22Rv1 (cell line): ENCODE measurements at regions not wholly inside any gene's neighbourhood (a gene's known extent, or its start where the extent isn't known, plus 50 kb on each side); places are given as distances from the start of the nearest gene placed in this dataset.

Source experiments
- H3K27ac ChIP-seq: fragments of 450-650 bp; 2 replicates; pipeline ENCODE4 v1.5.1; 2017
- ZFX ChIP-seq: fragments of 450-650 bp; IDR thresholded peaks from 2 replicates; pipeline ENCODE4 v1.6.1; 2017; ENCODE audit warnings: antibody characterized with exemption, borderline replicate concordance
- TF ChIP-seq, protein P1 (sequence below): fragments of 450-650 bp; IDR thresholded peaks from 2 replicates; pipeline ENCODE4 v1.5.1; 2017; ENCODE audit warnings: mild to moderate bottlenecking

DNA sequence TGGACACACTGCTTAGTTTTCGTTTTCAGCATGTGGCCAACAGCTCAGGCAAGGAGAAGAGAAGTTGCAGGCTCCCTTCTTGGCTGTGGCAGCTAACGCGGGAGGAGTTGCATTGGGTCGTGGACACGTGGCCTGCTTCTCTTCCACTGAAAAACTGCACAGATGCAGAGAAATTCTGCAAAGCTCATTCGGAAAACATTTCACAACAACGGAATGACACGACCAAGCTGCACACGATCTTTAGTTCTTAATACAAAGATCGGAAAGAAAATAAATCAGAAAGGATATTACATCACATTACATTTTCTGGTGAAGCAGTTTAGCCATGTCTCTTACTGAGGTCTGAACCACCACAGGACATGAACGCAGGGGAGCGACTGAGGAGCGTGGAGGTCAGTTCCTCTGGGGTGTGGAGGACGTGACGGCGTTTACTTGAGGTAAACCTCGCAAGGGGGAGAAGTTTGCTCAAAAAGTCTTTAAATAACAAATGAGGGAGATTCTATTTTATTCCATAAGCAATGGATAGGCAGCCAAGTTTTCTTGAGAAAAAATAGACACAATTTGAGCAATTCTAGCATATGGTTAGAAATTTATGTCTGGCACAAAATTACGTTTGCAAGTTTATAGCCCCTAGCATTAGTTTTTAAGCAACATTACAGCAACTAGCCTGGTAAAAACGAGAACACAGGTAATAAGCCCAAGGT is 178.3 kb downstream of the THBS2 start:
- TF ChIP-seq, protein P1, sequence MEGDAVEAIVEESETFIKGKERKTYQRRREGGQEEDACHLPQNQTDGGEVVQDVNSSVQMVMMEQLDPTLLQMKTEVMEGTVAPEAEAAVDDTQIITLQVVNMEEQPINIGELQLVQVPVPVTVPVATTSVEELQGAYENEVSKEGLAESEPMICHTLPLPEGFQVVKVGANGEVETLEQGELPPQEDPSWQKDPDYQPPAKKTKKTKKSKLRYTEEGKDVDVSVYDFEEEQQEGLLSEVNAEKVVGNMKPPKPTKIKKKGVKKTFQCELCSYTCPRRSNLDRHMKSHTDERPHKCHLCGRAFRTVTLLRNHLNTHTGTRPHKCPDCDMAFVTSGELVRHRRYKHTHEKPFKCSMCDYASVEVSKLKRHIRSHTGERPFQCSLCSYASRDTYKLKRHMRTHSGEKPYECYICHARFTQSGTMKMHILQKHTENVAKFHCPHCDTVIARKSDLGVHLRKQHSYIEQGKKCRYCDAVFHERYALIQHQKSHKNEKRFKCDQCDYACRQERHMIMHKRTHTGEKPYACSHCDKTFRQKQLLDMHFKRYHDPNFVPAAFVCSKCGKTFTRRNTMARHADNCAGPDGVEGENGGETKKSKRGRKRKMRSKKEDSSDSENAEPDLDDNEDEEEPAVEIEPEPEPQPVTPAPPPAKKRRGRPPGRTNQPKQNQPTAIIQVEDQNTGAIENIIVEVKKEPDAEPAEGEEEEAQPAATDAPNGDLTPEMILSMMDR = no peak
- no peak overlapping the region for H3K27ac ChIP-seq

DNA sequence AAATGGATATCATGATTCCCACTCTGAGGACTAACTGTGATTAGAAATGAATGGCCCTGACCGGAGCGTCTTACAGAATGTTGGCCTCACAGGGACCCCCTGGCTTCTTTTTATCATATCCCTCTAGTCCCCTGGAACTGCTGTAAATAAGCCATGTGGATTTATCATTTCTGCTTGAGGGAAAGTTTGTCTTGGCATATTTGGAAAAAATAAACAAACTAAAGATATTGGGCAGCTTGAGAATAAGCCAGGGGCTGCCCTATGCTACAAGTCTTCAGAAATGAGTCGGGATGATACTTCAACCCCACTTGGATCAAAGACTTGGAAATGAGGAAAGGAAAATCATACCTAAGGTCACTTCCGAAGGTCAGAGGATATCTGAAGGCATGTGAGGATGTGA is 179.1 kb downstream of the THBS2 start:
- no peak for TF ChIP-seq ZFX
- TF ChIP-seq, protein P1 = no peak

DNA sequence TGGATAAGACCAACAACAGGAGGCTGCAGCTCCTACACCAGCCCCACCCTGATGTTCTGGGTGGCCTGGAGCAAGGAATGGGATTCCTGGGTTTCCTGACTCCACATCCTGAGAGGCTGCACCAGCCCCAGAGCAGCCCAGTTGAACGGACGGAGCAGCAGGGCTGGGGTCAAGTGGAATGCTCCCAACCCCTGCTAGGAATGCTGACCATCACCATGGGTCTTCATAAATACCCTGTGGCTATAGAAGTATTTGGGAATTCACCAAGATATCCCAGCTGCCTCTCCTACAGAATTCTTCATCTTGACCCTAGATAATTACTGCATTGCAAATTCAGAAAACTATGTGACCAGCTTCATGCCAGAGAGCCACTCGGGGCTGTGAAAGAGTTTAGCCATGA is 180.3 kb downstream of the THBS2 start:
- TF ChIP-seq, protein P1 = no peak
- no peak for TF ChIP-seq ZFX
- no peak overlapping the region for H3K27ac ChIP-seq

More for the DNA sequence above, 179.1 kb downstream of the THBS2 start:
- H3K27ac ChIP-seq = no peak overlapping the region

DNA sequence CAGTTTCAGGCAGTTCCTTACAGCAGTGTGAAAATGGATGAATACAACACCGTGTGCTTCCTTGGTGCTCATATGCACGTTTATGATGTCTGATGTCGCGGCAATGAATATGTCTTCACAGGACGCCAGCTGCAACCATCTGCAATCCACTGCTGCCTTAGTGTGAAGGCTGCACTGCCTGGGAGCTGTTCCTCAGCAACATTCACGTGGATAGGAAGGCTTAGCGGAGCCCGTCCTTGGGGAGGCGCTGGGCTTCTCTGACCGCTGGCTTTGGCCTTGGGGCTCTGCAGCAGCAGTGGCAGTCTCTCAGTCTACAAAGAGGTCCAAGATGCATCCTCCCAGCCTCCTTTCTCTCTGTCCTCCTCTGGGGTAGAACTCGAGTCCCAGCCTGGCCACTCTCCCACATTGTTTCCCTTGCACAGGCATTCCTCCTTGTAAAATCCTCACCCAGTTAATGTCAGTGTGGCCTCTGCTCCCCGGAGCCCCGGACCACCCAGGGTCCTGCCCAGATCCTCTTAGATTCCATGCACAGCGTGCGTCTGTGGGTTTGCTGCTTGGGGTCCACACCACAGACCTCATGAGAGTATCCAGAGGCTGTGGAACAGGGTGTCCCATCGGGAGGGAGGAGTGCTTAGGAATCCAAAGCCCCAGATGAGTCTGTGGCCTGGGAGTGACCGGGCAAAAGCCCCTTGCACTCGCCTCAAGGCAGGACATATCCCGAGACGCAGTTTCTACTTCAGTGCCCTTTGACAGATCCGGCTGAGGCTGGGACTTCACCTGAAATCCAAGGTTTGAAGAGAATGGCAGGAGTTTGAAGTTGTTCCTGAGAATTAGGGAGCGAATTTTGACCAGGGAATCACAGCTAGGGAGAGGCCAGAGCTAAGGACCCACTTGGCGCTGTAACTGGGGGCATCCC is 181.3 kb downstream of the THBS2 start:
- H3K27ac ChIP-seq = no peak overlapping the region
- TF ChIP-seq ZFX = no peak
- TF ChIP-seq, protein P1 = no peak

DNA sequence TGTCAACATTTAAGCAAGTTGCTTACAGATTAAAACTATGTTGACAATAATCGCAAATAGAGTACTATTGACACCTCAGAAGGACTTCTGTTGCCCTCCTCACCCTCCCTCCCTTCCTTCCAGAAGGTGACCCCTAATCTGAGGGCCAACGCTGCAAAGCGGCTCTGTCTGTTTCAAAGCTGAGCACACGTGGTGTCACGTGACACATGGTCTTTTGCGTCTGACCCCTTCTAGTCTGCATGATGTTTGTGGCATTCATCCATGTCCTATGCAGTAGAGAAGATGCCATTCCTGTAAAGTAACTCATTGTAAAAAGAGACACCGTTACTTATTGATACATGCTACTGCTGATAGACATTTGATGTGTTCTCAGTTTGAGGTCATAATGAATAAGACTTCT is 182.3 kb downstream of the THBS2 start:
- TF ChIP-seq ZFX = no peak
- no peak overlapping the region for H3K27ac ChIP-seq

DNA sequence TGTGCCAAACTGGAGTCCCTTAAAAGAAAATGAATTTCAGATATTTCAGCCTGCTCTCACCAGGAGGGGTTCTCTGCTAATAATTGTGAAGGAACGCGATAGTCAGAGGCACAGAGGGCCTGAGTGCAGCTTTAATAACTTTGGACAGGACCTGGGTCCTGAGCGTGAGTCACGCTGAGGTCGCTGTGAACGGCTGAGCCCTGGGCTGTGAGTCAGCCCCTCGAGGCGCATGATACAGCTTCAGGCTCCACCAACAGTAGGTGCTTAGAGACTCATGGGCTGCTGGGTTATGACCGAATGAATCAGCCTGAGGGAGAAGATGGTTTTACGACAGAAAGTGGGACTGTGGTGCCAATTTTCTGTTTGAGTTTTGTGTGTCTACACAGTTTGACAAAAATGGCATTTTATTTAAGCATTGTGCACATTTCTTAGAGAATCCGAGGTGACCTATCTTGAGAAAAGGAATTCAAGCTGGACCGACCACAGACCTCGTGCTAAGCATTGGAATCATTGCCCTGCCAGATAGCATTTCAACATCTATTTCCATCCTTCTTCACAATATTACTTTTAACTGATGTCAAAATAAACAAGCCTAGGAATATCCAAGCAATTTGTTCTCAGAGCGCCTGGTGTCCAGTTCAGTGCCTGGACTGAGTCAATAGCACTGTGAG is 183.0 kb downstream of the THBS2 start:
- no peak overlapping the region for H3K27ac ChIP-seq
- TF ChIP-seq, protein P1 = no peak
- no peak for TF ChIP-seq ZFX

DNA sequence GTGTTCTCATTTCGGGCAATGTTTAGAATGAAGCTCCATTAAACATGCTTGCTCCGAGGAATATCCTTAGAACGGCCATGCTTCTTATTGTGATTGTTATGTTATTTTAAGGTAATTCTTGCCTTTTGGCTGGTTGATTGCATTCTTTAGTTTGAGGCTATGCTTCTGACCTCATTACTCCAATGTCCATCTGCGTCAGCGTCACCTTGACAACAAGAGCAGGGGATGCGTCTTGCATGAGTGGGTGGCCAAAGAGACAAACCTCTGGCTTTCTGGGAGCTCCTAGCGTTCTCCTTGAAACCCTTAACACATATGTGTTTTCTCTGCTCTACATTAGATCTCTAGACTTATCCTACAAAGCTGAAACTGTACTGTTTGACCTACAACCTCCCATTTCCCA is 184.3 kb downstream of the THBS2 start:
- no peak for TF ChIP-seq ZFX
- TF ChIP-seq, protein P1 = no peak
- H3K27ac ChIP-seq = no peak overlapping the region
